AG04449 (cell line): ENCODE measurements at regions not wholly inside any gene's neighbourhood (a gene's known extent, or its start where the extent isn't known, plus 50 kb on each side); places are given as distances from the start of the nearest gene placed in this dataset.

Experiments
- CTCF ChIA-PET: fragments of 350-600 bp; formaldehyde crosslinking; extraction: SDS; loops from one replicate; lab custom pipeline; 2021; ENCODE audit warnings: antibody characterized with exemption; lab: Yijun Ruan, JAX
- POLR2A ChIA-PET: fragments of 400-600, 350-600 bp; formaldehyde crosslinking; extraction: SDS; loops from one replicate; lab custom pipeline; 2020; ENCODE audit warnings: antibody characterized with exemption, inconsistent platforms; lab: Yijun Ruan, JAX
- DNase-seq: peaks from one replicate; pipeline ENCODE4 v3.0.0-alpha.2; 2010; ENCODE audit warnings: low read depth, low spot score
- H3K4me3 ChIP-seq: 2 replicates; pipeline ENCODE4 v1.5.1; 2011; ENCODE audit warnings: low read depth, mild to moderate bottlenecking, control low read depth, low read length
- TF ChIP-seq, protein P1 (sequence below): IDR thresholded peaks from one replicate; pipeline ENCODE4 v1.5.1; 2011; ENCODE audit warnings: mild to moderate bottlenecking, moderate library complexity, low read length, control low read depth, inconsistent platforms; ENCODE audit not compliant: insufficient read depth; ENCODE audit errors: missing control alignments

DNA sequence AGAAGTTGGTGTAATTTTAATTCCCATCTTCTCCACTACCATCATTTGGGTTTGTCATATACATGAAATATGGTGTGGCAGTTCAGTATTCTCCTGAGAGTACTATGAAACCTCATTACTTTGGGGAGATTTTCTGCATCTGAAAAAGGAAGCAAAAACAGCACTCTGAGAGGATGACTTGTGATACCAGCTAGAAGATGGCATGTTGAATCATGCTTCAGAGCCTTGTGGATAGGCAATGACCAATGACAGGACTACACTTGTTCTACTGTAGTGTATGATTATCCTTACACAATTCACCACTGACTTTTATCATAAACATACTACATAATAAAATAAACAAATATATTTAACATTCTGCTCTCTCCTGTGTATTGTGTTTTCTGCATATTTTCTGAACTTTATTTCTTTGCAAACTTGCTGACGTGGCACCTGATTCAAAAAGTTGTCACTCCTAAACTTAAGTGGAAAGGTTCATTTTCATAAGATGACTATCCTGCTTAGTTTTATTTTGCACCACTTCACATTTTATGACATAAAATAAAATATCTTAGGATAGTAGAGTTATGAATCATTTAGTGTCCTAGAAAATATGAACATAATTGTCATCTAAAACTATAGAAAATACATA, 991.3 kb downstream of the FSTL5 start:
- TF ChIP-seq, protein P1, sequence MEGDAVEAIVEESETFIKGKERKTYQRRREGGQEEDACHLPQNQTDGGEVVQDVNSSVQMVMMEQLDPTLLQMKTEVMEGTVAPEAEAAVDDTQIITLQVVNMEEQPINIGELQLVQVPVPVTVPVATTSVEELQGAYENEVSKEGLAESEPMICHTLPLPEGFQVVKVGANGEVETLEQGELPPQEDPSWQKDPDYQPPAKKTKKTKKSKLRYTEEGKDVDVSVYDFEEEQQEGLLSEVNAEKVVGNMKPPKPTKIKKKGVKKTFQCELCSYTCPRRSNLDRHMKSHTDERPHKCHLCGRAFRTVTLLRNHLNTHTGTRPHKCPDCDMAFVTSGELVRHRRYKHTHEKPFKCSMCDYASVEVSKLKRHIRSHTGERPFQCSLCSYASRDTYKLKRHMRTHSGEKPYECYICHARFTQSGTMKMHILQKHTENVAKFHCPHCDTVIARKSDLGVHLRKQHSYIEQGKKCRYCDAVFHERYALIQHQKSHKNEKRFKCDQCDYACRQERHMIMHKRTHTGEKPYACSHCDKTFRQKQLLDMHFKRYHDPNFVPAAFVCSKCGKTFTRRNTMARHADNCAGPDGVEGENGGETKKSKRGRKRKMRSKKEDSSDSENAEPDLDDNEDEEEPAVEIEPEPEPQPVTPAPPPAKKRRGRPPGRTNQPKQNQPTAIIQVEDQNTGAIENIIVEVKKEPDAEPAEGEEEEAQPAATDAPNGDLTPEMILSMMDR: no peak
- no peak for DNase-seq
- CTCF ChIA-PET: no interaction called here
- no peak overlapping the region for H3K4me3 ChIP-seq
- POLR2A ChIA-PET: no interaction called here

- ChIA-PET CTCF (no interaction called here), POLR2A (no interaction called here)
- H3K4me3 ChIP-seq: no peak overlapping the region
- TF ChIP-seq, protein P1: no peak
- DNase-seq: no peak
Observed at GRCh38 chr4:161167539-161167938, 996.3 kb downstream of the FSTL5 start.

DNA sequence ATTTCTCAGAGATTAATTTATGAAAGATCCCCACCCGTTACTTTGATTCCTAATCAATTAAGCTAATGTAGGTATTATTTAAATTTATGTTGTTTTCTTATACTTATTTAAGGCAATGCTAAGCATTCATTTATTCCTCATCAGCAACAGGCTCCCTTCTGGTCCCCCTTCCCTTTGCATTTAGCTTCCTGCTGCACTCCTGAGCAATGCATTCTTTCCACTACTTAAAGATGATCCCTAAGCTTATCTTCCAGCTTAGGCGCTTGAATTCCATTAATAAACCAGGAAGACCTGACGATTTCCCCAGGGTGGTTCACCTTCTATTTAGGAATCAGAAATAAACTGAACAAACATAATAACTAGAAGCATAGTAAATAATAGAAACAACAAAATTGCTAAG, 1003.1 kb downstream of the FSTL5 start:
- ChIA-PET CTCF (no interaction called here), POLR2A (no interaction called here)
- DNase-seq: no peak
- no peak overlapping the region for H3K4me3 ChIP-seq
- TF ChIP-seq, protein P1: no peak

- POLR2A ChIA-PET: no interaction called here
- H3K4me3 ChIP-seq: no peak overlapping the region
- TF ChIP-seq, protein P1: no peak
- DNase-seq: no peak
- CTCF ChIA-PET: no interaction called here
Observed at GRCh38 chr4:161148051-161148450, 1015.7 kb downstream of the FSTL5 start.

DNA sequence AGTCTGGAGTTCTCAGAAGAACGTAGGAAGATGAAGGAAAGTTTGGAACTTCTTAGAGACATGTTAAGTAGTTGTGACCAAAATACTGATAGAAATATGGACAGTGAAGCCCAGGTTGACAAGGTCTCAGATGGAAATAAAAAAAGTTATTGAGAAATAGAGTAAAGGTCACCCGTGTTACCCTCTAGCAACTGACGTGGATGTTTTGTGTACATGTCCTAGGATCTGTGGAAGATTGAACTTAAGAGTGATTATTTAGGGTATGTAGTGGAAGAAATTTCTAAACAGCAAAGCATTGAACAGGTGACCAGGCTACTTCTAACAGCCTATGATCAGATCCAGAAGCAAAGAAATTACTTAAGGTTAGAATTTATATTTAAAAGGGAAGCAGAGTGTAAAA, 1020.4 kb downstream of the FSTL5 start:
- H3K4me3 ChIP-seq: no peak overlapping the region

GRCh38 chr4:161134795-161135194, 1029.0 kb downstream of the FSTL5 start:
- ChIA-PET CTCF (no interaction called here), POLR2A (no interaction called here)
- TF ChIP-seq, protein P1: no peak
- DNase-seq: no peak
- H3K4me3 ChIP-seq: no peak overlapping the region

More for the DNA sequence above, 1020.4 kb downstream of the FSTL5 start:
- TF ChIP-seq, protein P1: no peak
- DNase-seq: no peak
- ChIA-PET POLR2A (no interaction called here), CTCF (no interaction called here)
